ENCODE measurements at regions not wholly inside any gene's neighbourhood (a gene's known extent, or its start where the extent isn't known, plus 50 kb on each side); places are given as distances from the start of the nearest gene placed in this dataset.

DNA sequence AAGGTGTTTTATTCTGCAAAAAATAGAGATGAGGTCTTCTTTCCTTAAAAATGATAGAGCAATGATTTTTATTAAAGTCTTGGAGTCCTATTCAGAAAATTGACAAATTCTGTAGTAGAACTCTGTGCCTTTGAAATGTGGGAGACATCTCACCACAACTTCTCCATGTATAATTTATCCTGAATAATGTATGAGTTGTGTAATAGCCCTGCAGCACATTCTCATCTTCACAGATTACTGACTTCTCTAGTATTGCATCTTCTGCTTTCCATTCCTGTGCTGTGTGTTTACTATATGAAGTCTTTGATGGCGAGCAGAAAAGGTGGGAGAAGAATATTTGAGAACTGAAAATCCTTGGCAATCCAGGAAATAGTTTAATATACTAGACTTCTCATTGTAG is 255.6 kb downstream of the TTC6 start:
- no peaks in the 10 kb centered on the region for H3K27me3 Mint-ChIP-seq (ENCODE audit: insufficient read depth, unreplicated experiment)
- CTCF ChIA-PET: no interaction called here
- BruUV-seq (replicated peaks): no TSS peak
- DNase-seq (ENCODE audit: unreplicated experiment): no peak
- no peaks in the 10 kb centered on the region for H3K36me3 Mint-ChIP-seq (ENCODE audit: insufficient read depth, unreplicated experiment)
- H3K4me3 Mint-ChIP-seq (ENCODE audit: unreplicated experiment): no peak overlapping the region
- H3K9me3 Mint-ChIP-seq (ENCODE audit: unreplicated experiment): no peaks in the 10 kb centered on the region
- POLR2A ChIA-PET: no interaction called here
- TF ChIP-seq, protein P1, sequence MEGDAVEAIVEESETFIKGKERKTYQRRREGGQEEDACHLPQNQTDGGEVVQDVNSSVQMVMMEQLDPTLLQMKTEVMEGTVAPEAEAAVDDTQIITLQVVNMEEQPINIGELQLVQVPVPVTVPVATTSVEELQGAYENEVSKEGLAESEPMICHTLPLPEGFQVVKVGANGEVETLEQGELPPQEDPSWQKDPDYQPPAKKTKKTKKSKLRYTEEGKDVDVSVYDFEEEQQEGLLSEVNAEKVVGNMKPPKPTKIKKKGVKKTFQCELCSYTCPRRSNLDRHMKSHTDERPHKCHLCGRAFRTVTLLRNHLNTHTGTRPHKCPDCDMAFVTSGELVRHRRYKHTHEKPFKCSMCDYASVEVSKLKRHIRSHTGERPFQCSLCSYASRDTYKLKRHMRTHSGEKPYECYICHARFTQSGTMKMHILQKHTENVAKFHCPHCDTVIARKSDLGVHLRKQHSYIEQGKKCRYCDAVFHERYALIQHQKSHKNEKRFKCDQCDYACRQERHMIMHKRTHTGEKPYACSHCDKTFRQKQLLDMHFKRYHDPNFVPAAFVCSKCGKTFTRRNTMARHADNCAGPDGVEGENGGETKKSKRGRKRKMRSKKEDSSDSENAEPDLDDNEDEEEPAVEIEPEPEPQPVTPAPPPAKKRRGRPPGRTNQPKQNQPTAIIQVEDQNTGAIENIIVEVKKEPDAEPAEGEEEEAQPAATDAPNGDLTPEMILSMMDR (IDR thresholded peaks at IDR 0.05; ENCODE audit: unreplicated experiment): no peak
- H3K27ac Mint-ChIP-seq (ENCODE audit: low read depth, unreplicated experiment): no peak overlapping the region
- intact Hi-C loops (cut with micrococcal nuclease): no loop called here
- H3K4me1 Mint-ChIP-seq (ENCODE audit: insufficient read depth, unreplicated experiment): no peaks in the 10 kb centered on the region

DNA sequence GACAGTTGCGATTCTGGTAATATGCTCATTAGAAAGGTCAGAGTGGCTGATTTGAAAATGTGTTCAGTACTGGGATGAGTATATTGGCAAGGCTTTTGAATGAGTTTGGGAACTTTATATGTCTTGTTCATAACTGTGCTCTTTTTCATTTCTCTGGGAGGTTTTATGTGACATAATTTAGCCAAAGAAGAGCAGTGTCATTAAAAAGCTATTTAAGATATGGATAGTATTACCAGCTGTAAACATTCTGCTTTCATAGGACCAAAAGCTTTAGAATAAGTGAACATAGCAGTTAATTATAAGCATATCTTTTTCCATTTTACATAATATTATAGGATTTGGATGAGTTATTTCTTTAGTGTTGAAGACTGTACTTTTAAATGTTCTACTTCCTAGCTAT is 260.4 kb downstream of the TTC6 start:
- no peak for DNase-seq (ENCODE audit: unreplicated experiment)
- H3K9me3 Mint-ChIP-seq (ENCODE audit: unreplicated experiment): no peaks in the 10 kb centered on the region
- intact Hi-C loops (cut with micrococcal nuclease): no loop called here
- ChIA-PET CTCF (interaction anchor here (0.5 to 0.9 kb wide), 2 partner anchors 146 to 1638 kb away, joined by 3 to 4 read pairs; no protein-coding TSS in a partner anchor), POLR2A (interaction anchor here (0.6 kb wide), 1 partner anchor 517 kb away, joined by 3 read pairs; no protein-coding TSS in a partner anchor)
- H3K36me3 Mint-ChIP-seq (ENCODE audit: insufficient read depth, unreplicated experiment): no peaks in the 10 kb centered on the region
- H3K27me3 Mint-ChIP-seq (ENCODE audit: insufficient read depth, unreplicated experiment): no peaks in the 10 kb centered on the region
- no TSS peak for BruUV-seq (replicated peaks)
- no peak overlapping the region for H3K27ac Mint-ChIP-seq (ENCODE audit: low read depth, unreplicated experiment)
- no peaks in the 10 kb centered on the region for H3K4me1 Mint-ChIP-seq (ENCODE audit: insufficient read depth, unreplicated experiment)
- TF ChIP-seq, protein P1 (IDR thresholded peaks at IDR 0.05; ENCODE audit: unreplicated experiment): no peak
- H3K4me3 Mint-ChIP-seq (ENCODE audit: unreplicated experiment): no peak overlapping the region

DNA sequence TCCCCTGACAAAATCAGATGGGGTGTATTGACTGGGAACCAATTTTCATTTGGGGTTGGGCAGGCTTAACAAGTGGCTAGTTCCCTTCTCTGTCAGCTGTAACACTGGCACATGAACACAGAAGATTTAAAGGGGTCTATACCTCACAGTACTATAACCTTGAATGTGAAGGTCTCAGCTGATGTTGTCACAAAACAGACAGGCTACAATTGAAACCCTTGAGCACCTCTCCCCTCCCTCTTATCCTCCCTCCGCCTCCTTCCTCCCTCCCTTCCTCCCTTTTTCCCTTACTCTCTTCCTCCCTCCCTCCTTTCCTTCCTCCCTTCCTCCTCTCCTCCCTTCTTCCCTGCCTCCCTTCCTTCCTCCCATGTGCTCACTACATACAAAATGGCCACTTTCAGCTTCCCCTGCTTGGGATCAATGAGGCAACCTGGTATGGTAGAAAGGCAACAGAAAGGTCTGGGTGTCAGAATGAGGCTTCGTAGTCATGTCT is 262.4 kb downstream of the TTC6 start:
- H3K36me3 Mint-ChIP-seq (ENCODE audit: insufficient read depth, unreplicated experiment): no peaks in the 10 kb centered on the region
- TF ChIP-seq, protein P1 (IDR thresholded peaks at IDR 0.05; ENCODE audit: unreplicated experiment): no peak
- intact Hi-C loops (cut with micrococcal nuclease): no loop called here
- H3K27ac Mint-ChIP-seq (ENCODE audit: low read depth, unreplicated experiment): no peak overlapping the region
- no peak for DNase-seq (ENCODE audit: unreplicated experiment)
- no peaks in the 10 kb centered on the region for H3K9me3 Mint-ChIP-seq (ENCODE audit: unreplicated experiment)
- POLR2A ChIA-PET: interaction anchor here (1.1 kb wide), 1 partner anchor 32 kb away, joined by 6 read pairs; no protein-coding TSS in a partner anchor
- no peak overlapping the region for H3K4me3 Mint-ChIP-seq (ENCODE audit: unreplicated experiment)
- CTCF ChIA-PET: interaction anchor here (0.5 to 1.1 kb wide), 3 partner anchors 45 to 737 kb away, joined by 3 read pairs; no protein-coding TSS in a partner anchor
- no peaks in the 10 kb centered on the region for H3K4me1 Mint-ChIP-seq (ENCODE audit: insufficient read depth, unreplicated experiment)
- BruUV-seq (replicated peaks): no TSS peak
- H3K27me3 Mint-ChIP-seq (ENCODE audit: insufficient read depth, unreplicated experiment): no peaks in the 10 kb centered on the region

DNA sequence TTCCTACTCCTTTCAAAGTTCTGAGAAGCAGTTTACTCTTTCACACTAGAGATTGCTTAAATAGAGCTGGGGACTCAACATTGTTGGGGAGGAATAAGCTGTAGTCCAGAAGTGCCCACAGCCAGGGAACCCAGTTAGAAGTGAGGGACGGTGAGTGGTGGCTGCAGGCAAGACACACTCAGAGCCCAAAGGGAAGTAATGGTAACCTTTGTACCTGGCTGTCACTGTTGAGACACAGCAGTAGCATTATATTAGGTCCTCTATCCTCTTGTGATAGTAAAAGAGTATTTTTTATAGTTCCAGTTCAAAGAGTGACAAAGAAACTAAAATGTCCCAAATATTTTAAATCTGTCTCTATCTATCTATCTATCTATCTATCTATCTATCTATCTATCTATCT is 263.3 kb downstream of the TTC6 start:
- CTCF ChIA-PET: interaction anchor here (0.6 to 1.1 kb wide), 2 partner anchors 17 to 44 kb away, joined by 3 read pairs; no protein-coding TSS in a partner anchor
- Mint-ChIP-seq H3K4me1 (ENCODE audit: insufficient read depth, unreplicated experiment) (no peaks in the 10 kb centered on the region), H3K9me3 (ENCODE audit: unreplicated experiment) (no peaks in the 10 kb centered on the region), H3K27ac (ENCODE audit: low read depth, unreplicated experiment) (no peak overlapping the region), H3K36me3 (ENCODE audit: insufficient read depth, unreplicated experiment) (no peaks in the 10 kb centered on the region), H3K27me3 (ENCODE audit: insufficient read depth, unreplicated experiment) (no peaks in the 10 kb centered on the region), H3K4me3 (ENCODE audit: unreplicated experiment) (no peak overlapping the region)
- no TSS peak for BruUV-seq (replicated peaks)
- intact Hi-C loops (cut with micrococcal nuclease): no loop called here
- POLR2A ChIA-PET: no interaction called here
- DNase-seq (ENCODE audit: unreplicated experiment): no peak
- TF ChIP-seq, protein P1 (IDR thresholded peaks at IDR 0.05; ENCODE audit: unreplicated experiment): no peak
